ENCODE measurements at regions not wholly inside any gene's neighbourhood (a gene's known extent, or its start where the extent isn't known, plus 50 kb on each side); places are given as distances from the start of the nearest gene placed in this dataset.
A peak's percentile ranks its signal among the peaks of the same experiment; 100 is the strongest.
"Not testable (repeated sequence)": the region's sequence is repeated elsewhere in the genome, so short reads cannot be mapped to it uniquely, and the experiment has no call there.

DNA sequence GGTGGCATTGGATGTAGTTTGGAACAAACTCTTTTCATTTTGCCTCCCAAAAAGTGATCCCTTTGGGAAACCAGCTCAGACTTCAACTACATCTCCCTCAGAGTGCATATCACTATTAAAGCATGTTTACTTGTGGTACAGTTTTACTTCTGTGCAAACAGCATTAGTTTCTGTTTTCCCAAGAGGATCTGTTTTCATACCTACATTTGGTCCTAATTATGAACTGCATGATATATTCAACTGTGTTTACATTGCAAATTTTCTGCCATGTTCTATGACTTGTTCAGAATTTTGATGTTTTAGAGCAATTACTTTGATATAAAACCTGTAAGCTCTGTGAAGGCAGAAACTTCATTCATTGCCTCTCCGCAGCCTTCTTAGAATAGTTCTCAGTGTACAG lies 681.5 kb upstream of the ACO1 start:
- DNase-seq, result peak; percentile 23

GRCh38 chr9:31715250-31715649 lies 669.2 kb upstream of the ACO1 start:
- DNase-seq, result no peak

DNA sequence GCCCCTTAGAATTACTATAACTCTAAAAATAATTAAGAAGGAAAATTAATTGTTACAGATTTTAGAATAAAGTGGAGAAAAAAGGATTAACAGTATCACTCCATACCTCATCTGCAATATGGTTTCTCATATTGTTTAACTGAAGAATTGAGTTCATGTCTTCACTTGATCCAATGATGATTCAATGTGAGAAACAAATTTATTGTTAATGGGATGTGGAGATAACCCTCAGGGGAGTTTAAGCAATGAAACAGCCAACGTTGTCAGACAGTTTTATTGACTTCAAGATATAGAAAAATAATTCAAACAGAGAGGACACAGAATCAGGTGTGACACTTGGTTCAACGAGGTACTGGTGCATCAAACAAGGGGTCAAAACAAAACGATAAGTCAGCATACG lies 665.2 kb upstream of the ACO1 start:
- no peak for DNase-seq

- no peak for DNase-seq
Measured at GRCh38 chr9:31730398-31730797, 654.0 kb upstream of the ACO1 start.

GRCh38 chr9:31733166-31733565 lies 651.3 kb upstream of the ACO1 start:
- no peak for DNase-seq

DNA sequence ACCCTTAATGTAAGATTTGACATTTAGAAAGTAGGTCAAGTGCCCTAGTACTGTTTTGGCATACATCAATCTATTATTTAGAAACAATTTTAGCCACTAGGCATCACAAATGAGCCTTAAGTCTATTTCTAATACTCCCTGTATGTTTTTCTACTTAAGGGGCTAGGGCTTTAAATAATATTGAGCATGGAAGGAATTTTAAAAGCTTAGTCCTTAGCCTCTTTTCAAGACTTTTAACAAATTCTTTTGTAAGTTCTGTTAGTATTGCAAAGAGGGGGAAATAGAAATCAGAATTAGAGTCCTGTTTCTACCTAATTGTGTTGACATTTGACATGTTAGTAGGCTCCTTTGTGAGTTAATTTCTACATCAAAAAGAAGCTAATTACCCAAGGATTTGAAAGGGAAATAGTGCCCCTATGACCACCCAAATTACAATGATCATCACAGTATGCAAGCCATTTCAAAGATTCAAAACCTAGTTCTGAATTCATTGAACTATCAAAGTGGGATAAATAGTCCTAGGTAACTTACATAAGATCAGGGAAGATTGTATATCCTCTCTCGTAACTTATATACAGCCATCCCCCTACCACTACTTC lies 647.8 kb upstream of the ACO1 start:
- DNase-seq, result no peak

GRCh38 chr9:31740705-31741104 lies 643.7 kb upstream of the ACO1 start:
- DNase-seq, result no peak

DNA sequence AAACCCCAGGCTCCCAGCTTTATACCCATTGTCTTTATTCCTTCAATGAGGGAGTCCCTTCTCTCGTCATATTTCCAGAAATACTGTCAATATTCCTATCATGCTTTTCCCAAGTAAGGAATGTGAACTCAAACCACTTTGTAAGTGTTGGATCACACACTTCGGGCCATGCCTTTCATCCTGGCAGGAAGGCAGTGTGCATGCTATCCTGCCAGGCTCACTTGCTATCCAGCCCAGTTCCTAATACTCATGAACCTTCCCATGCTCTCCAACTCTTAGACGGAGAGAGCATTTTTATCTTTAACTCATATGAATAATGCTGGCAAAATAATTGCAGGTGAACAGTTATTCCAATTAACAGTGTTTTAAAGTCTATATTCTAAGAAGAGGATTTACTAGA lies 639.9 kb upstream of the ACO1 start:
- no peak for DNase-seq

DNA sequence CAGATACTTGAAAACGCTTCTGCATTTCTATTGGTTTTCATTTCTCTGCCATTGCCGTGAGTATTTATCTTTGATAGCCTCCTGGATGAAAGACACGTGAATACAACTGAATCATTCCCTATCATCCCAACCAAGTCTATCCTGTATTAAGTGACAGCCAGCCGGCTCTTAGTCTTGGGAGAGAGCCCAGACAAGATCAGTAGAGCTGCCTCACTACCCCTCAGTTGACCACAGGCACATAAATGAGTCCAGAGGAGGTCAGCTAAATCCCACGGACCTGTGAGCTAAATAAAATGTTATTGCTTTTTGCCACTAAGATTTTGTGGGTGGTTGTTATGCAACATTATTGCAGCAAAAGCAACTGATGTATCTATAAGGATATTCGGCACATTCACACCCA lies 639.0 kb upstream of the ACO1 start:
- no peak for DNase-seq

- no peak for DNase-seq
Measured at GRCh38 chr9:31745886-31746285, 638.6 kb upstream of the ACO1 start.

GRCh38 chr9:31753756-31754155 lies 630.7 kb upstream of the ACO1 start:
- no peak for DNase-seq

DNA sequence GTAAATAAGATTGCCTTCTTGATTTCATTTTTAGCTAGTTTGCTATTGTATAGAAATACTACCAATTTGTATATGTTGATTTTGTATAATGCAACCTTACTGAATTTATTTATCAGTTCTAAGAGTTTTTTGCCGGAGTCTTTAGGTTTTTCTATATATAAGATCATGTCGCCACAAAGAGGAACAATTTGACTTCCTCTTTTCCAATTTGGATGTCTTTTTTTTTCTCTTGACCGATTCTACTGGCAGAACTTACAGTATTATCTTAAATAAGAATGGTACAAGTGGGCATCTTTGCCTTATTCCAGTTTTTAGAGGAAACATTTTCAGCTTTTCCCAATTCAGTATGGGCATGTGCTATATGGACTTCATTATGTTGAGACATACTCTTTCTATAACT lies 624.7 kb upstream of the ACO1 start:
- no peak for DNase-seq

DNA sequence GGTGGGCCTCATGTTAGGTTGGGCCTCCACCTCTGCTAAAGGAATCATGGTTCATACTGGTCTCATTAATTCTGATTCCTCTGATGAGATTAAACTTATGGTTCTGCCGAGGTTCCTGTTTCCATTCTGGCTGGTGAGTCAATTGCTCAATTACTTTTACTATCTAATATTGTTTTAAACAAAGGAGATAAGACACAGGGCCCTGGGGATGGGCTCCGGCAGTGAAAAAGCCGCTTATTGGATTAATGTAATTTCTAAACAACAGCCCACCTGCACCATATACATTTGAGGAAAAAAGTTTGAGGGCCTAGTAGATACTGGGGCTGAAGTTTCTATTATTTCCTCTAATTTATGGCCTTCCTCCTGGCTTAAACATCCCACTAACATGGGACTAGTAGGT lies 610.4 kb upstream of the ACO1 start:
- DNase-seq, result not testable (repeated sequence)

GRCh38 chr9:31774571-31774970 lies 609.9 kb upstream of the ACO1 start:
- no peak for DNase-seq

- DNase-seq, result peak; percentile 32
Measured at GRCh38 chr9:31776471-31776870, 608.0 kb upstream of the ACO1 start.

DNA sequence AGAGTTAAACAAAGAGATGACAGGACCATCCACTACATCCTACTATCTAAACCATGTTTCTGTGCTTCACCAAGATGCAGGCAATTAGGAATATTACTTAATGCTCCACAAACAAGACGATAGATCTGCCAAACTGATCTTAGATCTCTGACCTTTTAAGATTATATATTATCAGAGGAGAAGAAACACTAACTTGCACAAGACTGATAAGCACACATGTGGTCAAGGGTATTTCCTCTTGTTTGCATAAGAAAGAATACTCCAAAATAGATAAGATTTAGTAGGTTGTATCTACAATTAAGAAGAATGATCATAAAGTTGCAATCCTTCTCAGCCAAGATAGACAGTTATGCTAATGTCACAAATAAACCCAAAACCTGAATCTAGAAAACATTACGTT lies 601.0 kb upstream of the ACO1 start:
- no peak for DNase-seq

GRCh38 chr9:31790720-31791119 lies 593.7 kb upstream of the ACO1 start:
- DNase-seq, result no peak

- peak; percentile 25 for DNase-seq
Measured at GRCh38 chr9:31799953-31800609, 584.4 kb upstream of the ACO1 start.

- no peak for DNase-seq
Measured at GRCh38 chr9:31807574-31808256, 576.7 kb upstream of the ACO1 start.

- DNase-seq, result no peak
Measured at GRCh38 chr9:31808766-31809165, 575.7 kb upstream of the ACO1 start.

GRCh38 chr9:31820426-31820825 lies 564.0 kb upstream of the ACO1 start:
- no peak for DNase-seq

DNA sequence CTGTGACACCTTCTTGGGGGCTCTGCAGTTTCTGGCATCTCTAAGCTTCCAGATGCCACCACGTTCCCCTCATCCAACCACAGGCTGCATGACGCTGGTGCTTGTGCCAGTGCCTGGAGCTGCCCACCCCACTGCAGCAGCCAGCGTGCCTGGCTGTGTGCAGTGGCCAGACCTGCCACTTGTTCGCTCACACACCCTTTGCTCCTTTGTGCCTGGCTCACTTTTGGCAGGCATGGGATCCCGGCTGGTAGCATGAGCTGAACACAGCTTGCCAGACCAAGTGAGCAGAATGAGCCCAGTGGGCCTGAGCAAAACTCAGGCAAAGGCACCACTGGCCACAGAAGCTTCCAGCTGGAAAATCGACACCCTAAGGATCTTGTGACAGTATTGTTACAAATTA lies 562.9 kb upstream of the ACO1 start:
- no peak for DNase-seq

DNA sequence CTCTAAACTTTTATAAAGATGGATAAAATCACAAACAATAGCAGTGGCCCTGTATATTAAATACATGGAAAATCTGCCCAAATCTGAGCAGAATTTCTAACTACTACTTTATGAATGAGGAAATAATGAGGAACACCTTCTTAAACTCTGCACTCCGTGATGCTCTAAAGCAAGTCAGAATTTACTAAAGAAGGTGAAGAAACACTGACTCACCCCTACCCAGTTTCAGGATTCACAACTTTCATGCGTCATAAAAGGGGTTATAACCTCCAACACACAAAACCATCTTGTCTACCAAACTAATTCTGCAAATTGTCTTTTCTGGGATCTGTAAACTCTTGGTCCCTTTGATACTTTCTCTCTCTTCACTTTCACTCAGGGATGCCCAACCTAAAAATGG lies 561.1 kb upstream of the ACO1 start:
- no peak for DNase-seq

GRCh38 chr9:31824860-31825259 lies 559.6 kb upstream of the ACO1 start:
- DNase-seq, result peak; percentile 6

DNA sequence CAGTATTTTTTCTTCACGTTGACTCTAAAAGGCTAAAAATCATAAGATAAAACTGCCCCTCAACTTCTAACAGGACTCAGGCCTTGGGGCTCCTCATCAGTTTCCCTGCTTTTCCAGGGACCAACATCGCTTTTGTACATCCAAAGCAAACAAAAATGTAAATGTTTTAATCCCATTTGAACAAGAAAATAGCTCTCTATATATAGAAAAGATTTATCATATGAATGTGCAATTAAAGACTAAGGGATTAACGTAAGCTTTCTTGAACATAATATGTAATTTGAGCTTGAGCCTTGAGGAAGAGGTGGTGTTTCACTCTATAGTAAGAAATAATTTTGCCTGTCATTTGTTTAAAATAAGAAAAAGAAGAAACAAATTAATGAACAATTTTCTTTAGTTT lies 547.2 kb upstream of the ACO1 start:
- no peak for DNase-seq
